GM23248 (cell line): ENCODE measurements at regions not wholly inside any gene's neighbourhood (a gene's known extent, or its start where the extent isn't known, plus 50 kb on each side); places are given as distances from the start of the nearest gene placed in this dataset.

Experiments used
- EZH2 ChIP-seq: fragments of 200-600 bp; sonication (generic); IDR thresholded peaks from 2 replicates; pipeline ENCODE4 v1.6.1; 2018; ENCODE audit warnings: antibody characterized with exemption, mild to moderate bottlenecking; ENCODE audit not compliant: insufficient read depth, poor library complexity, severe bottlenecking
- EZH2phosphoT487 ChIP-seq: fragments of 200-600 bp; sonication (generic); IDR thresholded peaks from 2 replicates; pipeline ENCODE4 v1.6.1; 2018; ENCODE audit warnings: antibody characterized with exemption, moderate library complexity, mild to moderate bottlenecking, low read depth; ENCODE audit not compliant: insufficient read depth

GRCh38 chr4:24742335-24742734 lies 53.0 kb upstream of the SOD3 start:
- TF ChIP-seq EZH2 (no peak), EZH2phosphoT487 (no peak)
